Neuron (in vitro differentiated cells): ENCODE measurements at regions not wholly inside any gene's neighbourhood (a gene's known extent, or its start where the extent isn't known, plus 50 kb on each side); places are given as distances from the start of the nearest gene placed in this dataset.

ENCODE experiments used
- H2AFZ ChIP-seq: one replicate; pipeline ENCODE4 v1.6.1; 2013; ENCODE audit warnings: low read depth, mild to moderate bottlenecking, inconsistent platforms, low read length, moderate library complexity
- H3K27me3 ChIP-seq: one replicate; pipeline ENCODE4 v1.6.1; 2013; ENCODE audit warnings: low read length; ENCODE audit not compliant: insufficient read depth
- H3K36me3 ChIP-seq: one replicate; pipeline ENCODE4 v1.6.1; 2013; ENCODE audit warnings: low read length; ENCODE audit not compliant: insufficient read depth
- H3K4me1 ChIP-seq: one replicate; pipeline ENCODE4 v1.6.1; 2013; ENCODE audit warnings: low read length; ENCODE audit not compliant: insufficient read depth
- H3K4me3 ChIP-seq: 2 replicates; pipeline ENCODE4 v1.5.1; 2013; ENCODE audit warnings: mild to moderate bottlenecking, low read length, moderate library complexity
- H3K9me3 ChIP-seq: one replicate; pipeline ENCODE4 v1.6.1; 2013; ENCODE audit warnings: low read length

GRCh38 chr3:180277041-180277440, 240.3 kb upstream of the PEX5L start:
- H3K36me3 ChIP-seq: no peaks in the 10 kb centered on the region
- H3K27me3 ChIP-seq: no peaks in the 10 kb centered on the region
- no peaks in the 10 kb centered on the region for H3K4me1 ChIP-seq
- no peak overlapping the region for H3K4me3 ChIP-seq
- H2AFZ ChIP-seq: no peak overlapping the region
- H3K9me3 ChIP-seq: no peaks in the 10 kb centered on the region

- H3K9me3 ChIP-seq: no peaks in the 10 kb centered on the region
These were observed 241.9 kb upstream of the PEX5L start for GRCh38 chr3:180278583-180279188.

GRCh38 chr3:180280555-180280954, 243.8 kb upstream of the PEX5L start:
- H3K9me3 ChIP-seq: no peaks in the 10 kb centered on the region
- H3K4me1 ChIP-seq: no peaks in the 10 kb centered on the region
- no peaks in the 10 kb centered on the region for H3K36me3 ChIP-seq
- H3K4me3 ChIP-seq: no peak overlapping the region
- H3K27me3 ChIP-seq: no peaks in the 10 kb centered on the region
- no peak overlapping the region for H2AFZ ChIP-seq

More at GRCh38 chr3:180278583-180279188, 241.9 kb upstream of the PEX5L start:
- Histone ChIP-seq H3K36me3 (no peaks in the 10 kb centered on the region), H2AFZ (no peak overlapping the region), H3K4me3 (no peak overlapping the region), H3K27me3 (no peaks in the 10 kb centered on the region), H3K4me1 (no peaks in the 10 kb centered on the region)

- H3K9me3 ChIP-seq: no peaks in the 10 kb centered on the region
These were observed 245.6 kb upstream of the PEX5L start for GRCh38 chr3:180282386-180282785.

GRCh38 chr3:180283251-180283650, 246.5 kb upstream of the PEX5L start:
- Histone ChIP-seq H2AFZ (no peak overlapping the region), H3K9me3 (no peaks in the 10 kb centered on the region), H3K27me3 (no peaks in the 10 kb centered on the region), H3K4me1 (no peaks in the 10 kb centered on the region), H3K36me3 (no peaks in the 10 kb centered on the region), H3K4me3 (no peak overlapping the region)

More at GRCh38 chr3:180282386-180282785, 245.6 kb upstream of the PEX5L start:
- Histone ChIP-seq H3K4me3 (no peak overlapping the region), H3K36me3 (no peaks in the 10 kb centered on the region), H3K27me3 (no peaks in the 10 kb centered on the region), H3K4me1 (no peaks in the 10 kb centered on the region), H2AFZ (no peak overlapping the region)

GRCh38 chr3:180284331-180285110, 247.8 kb upstream of the PEX5L start:
- Histone ChIP-seq H2AFZ (no peak overlapping the region), H3K4me1 (no peaks in the 10 kb centered on the region), H3K4me3 (no peak overlapping the region), H3K36me3 (no peaks in the 10 kb centered on the region), H3K9me3 (no peaks in the 10 kb centered on the region), H3K27me3 (no peaks in the 10 kb centered on the region)

- no peaks in the 10 kb centered on the region for H3K27me3 ChIP-seq
- no peaks in the 10 kb centered on the region for H3K9me3 ChIP-seq
These were observed 251.0 kb upstream of the PEX5L start for GRCh38 chr3:180287703-180288102.

GRCh38 chr3:180288816-180289215, 252.1 kb upstream of the PEX5L start:
- Histone ChIP-seq H3K4me3 (no peak overlapping the region), H3K36me3 (no peaks in the 10 kb centered on the region), H2AFZ (no peak overlapping the region), H3K27me3 (no peaks in the 10 kb centered on the region), H3K9me3 (no peaks in the 10 kb centered on the region), H3K4me1 (no peaks in the 10 kb centered on the region)

More at GRCh38 chr3:180287703-180288102, 251.0 kb upstream of the PEX5L start:
- no peaks in the 10 kb centered on the region for H3K4me1 ChIP-seq
- no peaks in the 10 kb centered on the region for H3K36me3 ChIP-seq
- no peak overlapping the region for H2AFZ ChIP-seq
- no peak overlapping the region for H3K4me3 ChIP-seq

- no peak overlapping the region for H3K4me3 ChIP-seq
- H3K4me1 ChIP-seq: no peaks in the 10 kb centered on the region
- H3K27me3 ChIP-seq: no peaks in the 10 kb centered on the region
- no peaks in the 10 kb centered on the region for H3K9me3 ChIP-seq
- no peak overlapping the region for H2AFZ ChIP-seq
- H3K36me3 ChIP-seq: no peaks in the 10 kb centered on the region
These were observed 253.6 kb upstream of the PEX5L start for GRCh38 chr3:180290300-180290699.

GRCh38 chr3:180294282-180295027, 257.7 kb upstream of the PEX5L start:
- Histone ChIP-seq H2AFZ (no peak overlapping the region), H3K4me3 (no peak overlapping the region), H3K4me1 (no peaks in the 10 kb centered on the region), H3K27me3 (no peaks in the 10 kb centered on the region), H3K36me3 (no peaks in the 10 kb centered on the region), H3K9me3 (no peaks in the 10 kb centered on the region)

GRCh38 chr3:180295811-180296210, 259.1 kb upstream of the PEX5L start:
- Histone ChIP-seq H3K36me3 (no peaks in the 10 kb centered on the region), H2AFZ (no peak overlapping the region), H3K9me3 (no peaks in the 10 kb centered on the region), H3K27me3 (no peaks in the 10 kb centered on the region), H3K4me1 (no peaks in the 10 kb centered on the region), H3K4me3 (no peak overlapping the region)

GRCh38 chr3:180296971-180297370, 260.2 kb upstream of the PEX5L start:
- Histone ChIP-seq H3K9me3 (no peaks in the 10 kb centered on the region), H3K4me3 (no peak overlapping the region), H3K4me1 (no peaks in the 10 kb centered on the region), H3K36me3 (no peaks in the 10 kb centered on the region), H3K27me3 (no peaks in the 10 kb centered on the region), H2AFZ (no peak overlapping the region)

- H3K36me3 ChIP-seq: no peaks in the 10 kb centered on the region
- H3K4me3 ChIP-seq: no peak overlapping the region
- H3K27me3 ChIP-seq: no peaks in the 10 kb centered on the region
- no peaks in the 10 kb centered on the region for H3K4me1 ChIP-seq
- H3K9me3 ChIP-seq: no peaks in the 10 kb centered on the region
- H2AFZ ChIP-seq: no peak overlapping the region
These were observed 269.4 kb upstream of the PEX5L start for GRCh38 chr3:180306155-180306554.
